ENCODE measurements at regions not wholly inside any gene's neighbourhood (a gene's known extent, or its start where the extent isn't known, plus 50 kb on each side); places are given as distances from the start of the nearest gene placed in this dataset.

DNA sequence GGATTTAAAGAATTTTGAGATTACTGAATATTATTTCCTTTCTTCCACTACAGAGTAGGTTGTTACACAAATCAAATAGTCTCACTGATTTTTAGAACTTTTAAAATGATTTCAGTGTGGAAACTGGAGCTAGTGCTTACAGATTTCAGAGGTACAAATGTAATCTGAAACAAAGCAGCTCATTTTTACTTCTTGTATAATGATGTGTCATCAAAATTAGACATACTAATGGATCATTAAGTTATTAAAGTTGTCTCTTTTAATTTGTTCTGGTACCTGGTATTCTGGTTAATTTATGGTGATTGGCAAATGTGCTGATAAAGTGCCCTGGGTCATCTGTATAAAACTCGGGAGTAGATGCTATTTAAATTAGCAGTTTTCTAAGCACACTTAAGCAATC is 1528.3 kb downstream of the RPA4 start:
- Histone ChIP-seq H3K27ac (ENCODE audit: insufficient read length, low read depth, low read length) (no peak overlapping the region), H4K5ac (ENCODE audit: insufficient read length, low read depth, low read length) (no peak overlapping the region), H2BK15ac (ENCODE audit: low read depth, low read length) (no peak overlapping the region), H3T11ph (ENCODE audit: low read length) (no peak overlapping the region), H2BK5ac (ENCODE audit: insufficient read length, low read length) (no peak overlapping the region), H3K79me1 (ENCODE audit: insufficient read depth, low read depth, low read length, poor library complexity, severe bottlenecking) (no peaks in the 10 kb centered on the region), H3K9me3 (ENCODE audit: control insufficient read depth, low read depth, low read length) (no peaks in the 10 kb centered on the region), H3K9ac (ENCODE audit: extremely low read depth, insufficient read length, low read length) (no peak overlapping the region), H2AK5ac (ENCODE audit: insufficient read length, low read length) (no peak overlapping the region), H2BK120ac (ENCODE audit: low read depth, low read length, poor library complexity, severe bottlenecking) (no peak overlapping the region), H3K14ac (ENCODE audit: insufficient read depth, low read length) (no peak overlapping the region), H3K4me2 (ENCODE audit: insufficient read depth, insufficient read length, low read length) (no peak overlapping the region), H3K27me3 (ENCODE audit: insufficient read depth, low read length) (no peaks in the 10 kb centered on the region), H2BK20ac (ENCODE audit: low read depth, low read length, poor library complexity, severe bottlenecking) (no peak overlapping the region), H3K23me2 (ENCODE audit: insufficient read length, low read depth, low read length, poor library complexity, severe bottlenecking) (no peaks in the 10 kb centered on the region), H4K8ac (replicated peaks; ENCODE audit: insufficient read length, low read depth, low read length) (no peak overlapping the region), H4K91ac (ENCODE audit: insufficient read length, low read depth, low read length) (no peak overlapping the region), H2BK12ac (ENCODE audit: insufficient read length, low read depth, low read length) (no peak overlapping the region), H3K79me2 (ENCODE audit: insufficient read depth, low read length) (no peaks in the 10 kb centered on the region), H3K23ac (ENCODE audit: insufficient read length, low read depth, low read length) (no peak overlapping the region), H2AFZ (ENCODE audit: low read length) (no peak overlapping the region), H4K20me1 (ENCODE audit: control insufficient read depth, insufficient read depth, insufficient read length) (no peaks in the 10 kb centered on the region), H3K4ac (ENCODE audit: low read depth, low read length) (no peak overlapping the region), H3K4me1 (ENCODE audit: insufficient read depth, low read length) (no peaks in the 10 kb centered on the region), H3K56ac (ENCODE audit: insufficient read length, low read depth, low read length) (no peak overlapping the region), H3K18ac (ENCODE audit: insufficient read length, low read depth, low read length) (no peak overlapping the region)
- H3K4me1 Mint-ChIP-seq, result peaks cover 0 to 6% of the 10 kb centered on the region in 2 experiments; a peak in 1 of 4 replicates
- TF ChIP-seq CTCF (conservative IDR thresholded peaks at IDR 0.05), result no peak
- no peak overlapping the region for H3K4me3 Mint-ChIP-seq
- no peak for DNase-seq
- WGBS (ENCODE audit: extremely low coverage, insufficient read length, low lambda C conversion rate), result no CpG with 5 or more reads among the region's 1 CpG
- H3K27me3 Mint-ChIP-seq (ENCODE audit: low read depth), result no peaks in the 10 kb centered on the region; the same call in 1 of the 2 replicates
- peaks cover 31% of the 10 kb centered on the region in 2 experiments for H3K9me3 Mint-ChIP-seq
- peaks cover 21 to 30% (median 29%) of the 10 kb centered on the region in 3 experiments for H3K36me3 Mint-ChIP-seq (ENCODE audit: insufficient read depth in 1 of 3, low read depth in 3 of 3)
- H3K27ac Mint-ChIP-seq, result no peak overlapping the region

Measured in H9 (cell line).